ENCODE measurements at regions not wholly inside any gene's neighbourhood (a gene's known extent, or its start where the extent isn't known, plus 50 kb on each side); places are given as distances from the start of the nearest gene placed in this dataset.

DNA sequence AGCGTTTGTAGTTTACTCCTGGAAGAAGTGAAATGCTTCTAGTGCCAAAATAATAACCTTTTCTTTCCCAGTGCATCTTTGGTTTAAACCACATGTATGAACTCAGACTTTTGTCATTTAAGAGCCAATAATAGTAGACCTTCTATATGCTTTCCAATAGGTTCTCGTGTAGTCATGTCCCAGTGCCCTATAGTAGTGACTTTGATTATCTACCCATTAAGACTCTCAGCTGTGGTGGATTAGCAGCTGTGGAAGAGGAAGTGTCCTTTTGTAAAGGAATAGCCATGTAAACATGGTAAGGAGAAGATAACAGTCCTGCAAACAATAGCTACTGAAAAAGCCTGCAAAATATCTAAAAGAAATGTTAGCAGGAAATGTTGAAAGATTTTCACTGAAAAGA lies 765.3 kb downstream of the MTRR start:
- intact Hi-C loops (cut with micrococcal nuclease; ENCODE audit: unreplicated experiment) = no loop called here
- DNase-seq (ENCODE audit: low read depth, low spot score) (no peak), FAIRE-seq (no peak), ATAC-seq (no peak)
- no peak overlapping the region for H3K4me2 ChIP-seq (ENCODE audit: control insufficient read depth, insufficient read depth)
- no peaks in the 10 kb centered on the region for H3K79me2 ChIP-seq (ENCODE audit: control insufficient read depth, insufficient read depth, low read length)
- in situ Hi-C loops (cut with MboI) = no loop called here
- no peak overlapping the region for H2AFZ ChIP-seq (ENCODE audit: control insufficient read depth, low read depth, low read length)
- no peaks in the 10 kb centered on the region for H3K9me3 ChIP-seq (replicated peaks; ENCODE audit: control insufficient read depth, insufficient read depth, low read length)
- SMC1A ChIA-PET (ENCODE audit: uncharacterized antibody, unreplicated experiment) = no interaction called here
- H3K4me3 ChIP-seq = no peak overlapping the region
- no peaks in the 10 kb centered on the region for H3K27me3 ChIP-seq (replicated peaks in 1 of 2; ENCODE audit: control insufficient read depth in 2 of 2, insufficient read depth in 2 of 2, low read length in 1 of 2)
- no TSS peak for BruUV-seq (replicated peaks)
- TF ChIP-seq, protein P1, sequence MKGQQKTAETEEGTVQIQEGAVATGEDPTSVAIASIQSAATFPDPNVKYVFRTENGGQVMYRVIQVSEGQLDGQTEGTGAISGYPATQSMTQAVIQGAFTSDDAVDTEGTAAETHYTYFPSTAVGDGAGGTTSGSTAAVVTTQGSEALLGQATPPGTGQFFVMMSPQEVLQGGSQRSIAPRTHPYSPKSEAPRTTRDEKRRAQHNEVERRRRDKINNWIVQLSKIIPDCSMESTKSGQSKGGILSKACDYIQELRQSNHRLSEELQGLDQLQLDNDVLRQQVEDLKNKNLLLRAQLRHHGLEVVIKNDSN (IDR thresholded peaks at IDR 0.05; ENCODE audit: borderline replicate concordance, extremely low read length, insufficient read depth, low read depth, low read length) = no peak
- TF ChIP-seq ASH2L (IDR thresholded peaks at IDR 0.05; ENCODE audit: borderline replicate concordance, low read depth) (no peak), RBBP5 (conservative IDR thresholded peaks at IDR 0.05) (no peak), TAF1 (IDR thresholded peaks at IDR 0.05; ENCODE audit: borderline replicate concordance, low read depth, low read length) (no peak), ZNF207 (IDR thresholded peaks at IDR 0.05; ENCODE audit: borderline replicate concordance) (no peak)
- POLR2A ChIA-PET = no interaction called here
- RAD21 ChIA-PET (ENCODE audit: unreplicated experiment) = no interaction called here
- H3K4me1 ChIP-seq (ENCODE audit: control insufficient read depth, insufficient read depth, low read length) = no peaks in the 10 kb centered on the region
- H3K36me3 ChIP-seq (ENCODE audit: control insufficient read depth in 2 of 2, insufficient read depth in 2 of 2, low read length in 1 of 2) = no peaks in the 10 kb centered on the region
- no peak overlapping the region for H3K27ac ChIP-seq (ENCODE audit: control insufficient read depth, insufficient read depth)
- CTCF ChIA-PET = no interaction called here
- 0% methylated on average over 2 of the region's 2 CpGs for WGBS (ENCODE audit: insufficient coverage, insufficient replicate concordance, low lambda C conversion rate, missing lambda C conversion rate)
- H4K20me1 ChIP-seq (ENCODE audit: control insufficient read depth, insufficient read depth) = no peaks in the 10 kb centered on the region
- no peak overlapping the region for H3K9ac ChIP-seq (ENCODE audit: control insufficient read depth, insufficient read depth, low read length)

DNA sequence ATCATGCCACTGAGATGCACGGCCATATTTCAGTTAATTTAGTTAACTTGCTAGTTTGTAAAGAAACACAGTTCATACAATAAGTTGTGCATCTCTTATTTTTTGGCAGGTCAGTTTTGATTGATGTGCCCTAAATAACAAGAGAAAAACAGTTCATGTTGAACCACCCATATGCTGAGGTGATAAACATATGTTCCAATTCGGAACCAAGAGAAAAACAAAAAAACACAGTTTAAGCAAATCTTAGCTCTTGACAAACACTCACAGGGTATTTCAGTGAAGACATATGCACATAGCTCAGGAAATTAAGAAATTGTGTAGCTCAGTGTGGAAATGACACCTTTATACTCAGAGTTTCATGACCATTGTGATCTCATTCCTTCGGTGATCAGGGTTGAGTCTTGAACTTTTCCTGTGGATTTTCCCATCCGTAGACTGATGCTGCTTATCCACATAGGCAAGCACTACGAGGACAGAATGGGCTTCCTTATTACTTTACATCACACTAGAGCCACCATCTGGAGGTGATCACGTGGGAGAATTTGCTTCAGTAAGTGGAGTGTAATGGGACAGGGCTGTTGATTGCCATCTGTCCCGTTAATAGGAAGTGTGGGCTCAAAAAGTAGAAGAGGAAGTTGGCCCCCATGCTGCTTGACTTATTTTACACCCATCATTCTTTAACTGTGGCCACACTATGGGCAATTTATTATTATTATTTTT lies 773.0 kb downstream of the MTRR start:
- H3K9me3 ChIP-seq (replicated peaks; ENCODE audit: control insufficient read depth, insufficient read depth, low read length) = no peaks in the 10 kb centered on the region
- FAIRE-seq (no peak), ATAC-seq (no peak), DNase-seq (ENCODE audit: low read depth, low spot score) (no peak)
- in situ Hi-C loops (cut with MboI) (no loop called here), intact Hi-C loops (cut with micrococcal nuclease; ENCODE audit: unreplicated experiment) (no loop called here)
- no peaks in the 10 kb centered on the region for H3K36me3 ChIP-seq (ENCODE audit: control insufficient read depth in 2 of 2, insufficient read depth in 2 of 2, low read length in 1 of 2)
- no peak overlapping the region for H3K4me2 ChIP-seq (ENCODE audit: control insufficient read depth, insufficient read depth)
- ChIA-PET SMC1A (ENCODE audit: uncharacterized antibody, unreplicated experiment) (no interaction called here), CTCF (no interaction called here), RAD21 (ENCODE audit: unreplicated experiment) (no interaction called here), POLR2A (no interaction called here)
- no peak overlapping the region for H3K9ac ChIP-seq (ENCODE audit: control insufficient read depth, insufficient read depth, low read length)
- WGBS (ENCODE audit: insufficient coverage, insufficient replicate concordance, low lambda C conversion rate, missing lambda C conversion rate) = 30% methylated on average over 7 of the region's 7 CpGs
- no peaks in the 10 kb centered on the region for H4K20me1 ChIP-seq (ENCODE audit: control insufficient read depth, insufficient read depth)
- H3K27me3 ChIP-seq (replicated peaks in 1 of 2; ENCODE audit: control insufficient read depth in 2 of 2, insufficient read depth in 2 of 2, low read length in 1 of 2) = no peaks in the 10 kb centered on the region
- H3K4me3 ChIP-seq = no peak overlapping the region
- no peak overlapping the region for H2AFZ ChIP-seq (ENCODE audit: control insufficient read depth, low read depth, low read length)
- no peaks in the 10 kb centered on the region for H3K4me1 ChIP-seq (ENCODE audit: control insufficient read depth, insufficient read depth, low read length)
- H3K27ac ChIP-seq (ENCODE audit: control insufficient read depth, insufficient read depth) = no peak overlapping the region
- BruUV-seq (replicated peaks) = no TSS peak
- no peaks in the 10 kb centered on the region for H3K79me2 ChIP-seq (ENCODE audit: control insufficient read depth, insufficient read depth, low read length)
- TF ChIP-seq, protein P2, sequence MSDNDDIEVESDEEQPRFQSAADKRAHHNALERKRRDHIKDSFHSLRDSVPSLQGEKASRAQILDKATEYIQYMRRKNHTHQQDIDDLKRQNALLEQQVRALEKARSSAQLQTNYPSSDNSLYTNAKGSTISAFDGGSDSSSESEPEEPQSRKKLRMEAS (IDR thresholded peaks at IDR 0.05; ENCODE audit: low read depth, low read length) = no peak
- TF ChIP-seq KLF5 (IDR thresholded peaks at IDR 0.05; ENCODE audit: partially characterized antibody) = no peak

Measured in GM12878 (cell line).